SK-N-SH (cell line): ENCODE measurements at regions not wholly inside any gene's neighbourhood (a gene's known extent, or its start where the extent isn't known, plus 50 kb on each side); places are given as distances from the start of the nearest gene placed in this dataset.

ENCODE experiments used
- CTCF ChIA-PET: fragments of 300-600, 350-600 bp; formaldehyde crosslinking; extraction: SDS; loops from one replicate; lab custom pipeline; 2021; lab: Yijun Ruan, JAX
- POLR2A ChIA-PET: fragments of 350-600 bp; sonication (Branson Sonifier 250); formaldehyde crosslinking; extraction: SDS; loops from one replicate; lab custom pipeline; 2020; ENCODE audit warnings: antibody characterized with exemption, inconsistent platforms; lab: Yijun Ruan, JAX
- DNase-seq: peaks from one replicate; pipeline ENCODE4 v3.0.0; 2012
- H2AFZ ChIP-seq: fragments of 200-600 bp; sonication (generic); 2 replicates; pipeline ENCODE4 v1.8.1; 2016; ENCODE audit warnings: antibody characterized with exemption, mild to moderate bottlenecking, low read depth
- H3F3A ChIP-seq: fragments of 200-600 bp; sonication (generic); replicated peaks from 2 replicates; pipeline ENCODE3; 2016; ENCODE audit warnings: antibody characterized with exemption, mild to moderate bottlenecking; ENCODE audit not compliant: insufficient read depth
- H3K27ac ChIP-seq, 2 experiments: fragments of 200-500 bp in 1 of 2; fragments of 200-600 bp in 1 of 2; sonication (Bioruptor generic) in 1 of 2; sonication (generic), shearing (Covaris generic) in 1 of 2; 2 replicates each; pipeline versions ENCODE4 v1.5.1 to v1.6.1; 2014 to 2016; ENCODE audit warnings: low read depth in 2 of 2, inconsistent platforms in 1 of 2, low read length in 1 of 2, mild to moderate bottlenecking in 1 of 2, mixed read lengths in 1 of 2
- H3K27me3 ChIP-seq: fragments of 200-600 bp; sonication (generic), shearing (Covaris generic); 2 replicates; pipeline ENCODE4 v1.6.1; 2016; ENCODE audit warnings: mixed run types; ENCODE audit not compliant: insufficient read depth
- H3K36me3 ChIP-seq, 2 experiments: fragments of 200-500 bp in 1 of 2; fragments of 200-600 bp in 1 of 2; sonication (Bioruptor generic) in 1 of 2; sonication (generic) in 1 of 2; replicated peaks in 1 of 2; 2 replicates each; pipeline versions ENCODE3 to v1.5.1; 2014 to 2016; ENCODE audit warnings: low read length in 1 of 2, mild to moderate bottlenecking in 1 of 2; ENCODE audit not compliant: insufficient read depth in 2 of 2, control insufficient read depth in 1 of 2
- H3K4me1 ChIP-seq, 2 experiments: fragments of 200-500 bp in 1 of 2; fragments of 200-600 bp in 1 of 2; sonication (Bioruptor generic) in 1 of 2; sonication (generic), shearing (Covaris generic) in 1 of 2; 2 replicates each; pipeline versions ENCODE4 v1.5.1 to v1.6.1; 2014 to 2016; ENCODE audit warnings: low read depth in 1 of 2, low read length in 1 of 2, mixed run types in 1 of 2; ENCODE audit not compliant: insufficient read depth in 2 of 2, control insufficient read depth in 1 of 2
- H3K4me2 ChIP-seq: fragments of 200-600 bp; sonication (generic), shearing (Covaris generic); 2 replicates; pipeline ENCODE4 v1.6.1; 2017; ENCODE audit warnings: mixed run types
- H3K4me3 ChIP-seq, 2 experiments: fragments of 200-500 bp in 1 of 2; fragments of 200-600 bp in 1 of 2; sonication (Bioruptor generic) in 1 of 2; sonication (generic), shearing (Covaris generic) in 1 of 2; 2 replicates each; pipeline versions ENCODE4 v1.5.1 to v1.8.1; 2014 to 2016; ENCODE audit warnings: low read depth in 2 of 2, inconsistent platforms in 1 of 2, low read length in 1 of 2, mild to moderate bottlenecking in 1 of 2, mixed read lengths in 1 of 2, moderate library complexity in 1 of 2
- H3K79me2 ChIP-seq: fragments of 200-600 bp; sonication (generic); 2 replicates; pipeline ENCODE4 v1.8.1; 2017; ENCODE audit warnings: mild to moderate bottlenecking; ENCODE audit not compliant: insufficient read depth
- H3K9ac ChIP-seq: fragments of 200-600 bp; sonication (generic); 2 replicates; pipeline ENCODE4 v1.6.1; 2017; ENCODE audit warnings: mixed run types
- H3K9me2 ChIP-seq: fragments of 200-600 bp; sonication (generic); 2 replicates; pipeline ENCODE4 v1.6.1; 2017; ENCODE audit warnings: mixed run types
- H3K9me3 ChIP-seq: fragments of 200-600 bp; sonication (generic); 2 replicates; pipeline ENCODE4 v1.6.1; 2017; ENCODE audit warnings: mixed run types, mild to moderate bottlenecking, moderate library complexity
- H4K20me1 ChIP-seq: fragments of 200-600 bp; sonication (generic); 2 replicates; pipeline ENCODE4 v1.6.1; 2017; ENCODE audit warnings: mild to moderate bottlenecking, mixed run types; ENCODE audit not compliant: insufficient read depth
- CTCF ChIP-seq: fragments of 200-600 bp; sonication (generic); IDR thresholded peaks from 2 replicates; pipeline ENCODE4 v1.6.1; 2017; ENCODE audit warnings: antibody characterized with exemption, mild to moderate bottlenecking, moderate library complexity
- ELF1 ChIP-seq: IDR thresholded peaks from 2 replicates; pipeline ENCODE4 v1.4.0; 2012
- FOXJ3 ChIP-seq: sonication (generic); formaldehyde crosslinking; IDR thresholded peaks from 2 replicates; pipeline ENCODE4 v1.5.1; 2020; ENCODE audit warnings: mild to moderate bottlenecking, missing genetic modification reagents
- FOXM1 ChIP-seq: IDR thresholded peaks from 2 replicates; pipeline ENCODE4 v1.4.0; 2012; ENCODE audit warnings: low read depth, mild to moderate bottlenecking
- IRF3 ChIP-seq: fragments of 150-350 bp; IDR thresholded peaks from 2 replicates; pipeline ENCODE4 v1.6.1; 2016; ENCODE audit warnings: mild to moderate bottlenecking, low read depth, low read length
- PBX3 ChIP-seq: IDR thresholded peaks from 2 replicates; pipeline ENCODE4; 2012
- POLR2AphosphoS5 ChIP-seq: IDR thresholded peaks from 2 replicates; pipeline ENCODE4 v1.6.1; 2012; ENCODE audit warnings: low read depth, low read length
- SIN3A ChIP-seq: IDR thresholded peaks from 2 replicates; pipeline ENCODE4 v1.6.1; 2012; ENCODE audit warnings: low read depth, mild to moderate bottlenecking, low read length, moderate library complexity, borderline replicate concordance
- TAF1 ChIP-seq: IDR thresholded peaks from 2 replicates; pipeline ENCODE4 v1.6.1; 2012; ENCODE audit warnings: low read depth, mild to moderate bottlenecking, low read length, moderate library complexity, borderline replicate concordance
- USF2 ChIP-seq: fragments of 150-350 bp; IDR thresholded peaks from 2 replicates; pipeline ENCODE4 v1.6.1; 2017; ENCODE audit warnings: antibody characterized with exemption, low read length, low read depth, borderline replicate concordance
- YY1 ChIP-seq: IDR thresholded peaks from 2 replicates; pipeline ENCODE4 v1.4.0; 2012; ENCODE audit warnings: low read depth, mild to moderate bottlenecking
- WGBS: methylation state at CpG from one replicate; pipeline ENCODE4 v1.1.6; 2017; ENCODE audit warnings: low lambda C conversion rate; 5-methylcytosine and 5-hydroxymethylcytosine counted together

- POLR2A ChIA-PET, result no interaction called here
- Histone ChIP-seq H2AFZ (no peak overlapping the region), H3K9me2 (no peaks in the 10 kb centered on the region), H3K79me2 (no peaks in the 10 kb centered on the region), H3K9ac (no peak overlapping the region), H3K36me3 (no peaks in the 10 kb centered on the region), H3K27ac (no peak overlapping the region), H3K27me3 (no peaks in the 10 kb centered on the region), H3F3A (no peaks in the 10 kb centered on the region), H3K4me3 (no peak overlapping the region), H4K20me1 (no peaks in the 10 kb centered on the region), H3K4me1 (peaks cover 0 to under 1% of the 10 kb centered on the region in 2 experiments; a peak in 3 of 4 replicates), H3K9me3 (no peaks in the 10 kb centered on the region), H3K4me2 (no peak overlapping the region)
- no peak for TF ChIP-seq USF2
- no peak for TF ChIP-seq CTCF
- TF ChIP-seq ELF1, result no peak
- no peak for TF ChIP-seq FOXM1
- no peak for TF ChIP-seq IRF3
- TF ChIP-seq PBX3, result no peak
- TF ChIP-seq TAF1, result no peak
- TF ChIP-seq SIN3A, result no peak
- no peak for TF ChIP-seq YY1
- 43% methylated on average over 1 of the region's 1 CpG for WGBS
- CTCF ChIA-PET, result no interaction called here
- DNase-seq, result no peak
Observed at GRCh38 chr11:110984693-110985092, 260.8 kb upstream of the POU2AF2 start.

GRCh38 chr11:110984147-110984546 is 261.4 kb upstream of the POU2AF2 start:
- no peak for DNase-seq
- Histone ChIP-seq H3K27ac (no peak overlapping the region), H3K79me2 (no peaks in the 10 kb centered on the region), H3K4me1 (no peaks in the 10 kb centered on the region; a peak in 2 of 4 replicates), H3K4me2 (no peak overlapping the region), H3F3A (no peaks in the 10 kb centered on the region), H2AFZ (no peak overlapping the region), H3K9me2 (no peaks in the 10 kb centered on the region), H3K9me3 (0 out of 2 replicates have a peak, but pooled peaks cover under 1% of the 10 kb centered on the region), H3K4me3 (no peak overlapping the region), H3K9ac (no peak overlapping the region), H3K27me3 (no peaks in the 10 kb centered on the region), H4K20me1 (no peaks in the 10 kb centered on the region), H3K36me3 (no peaks in the 10 kb centered on the region)
- 39% methylated on average over 2 of the region's 2 CpGs for WGBS
- CTCF ChIA-PET, result no interaction called here
- POLR2A ChIA-PET, result no interaction called here
- TF ChIP-seq FOXJ3 (CRISPR knock-in tag) (no peak), POLR2AphosphoS5 (no peak)
